ENCODE measurements at regions not wholly inside any gene's neighbourhood (a gene's known extent, or its start where the extent isn't known, plus 50 kb on each side); places are given as distances from the start of the nearest gene placed in this dataset.

DNA sequence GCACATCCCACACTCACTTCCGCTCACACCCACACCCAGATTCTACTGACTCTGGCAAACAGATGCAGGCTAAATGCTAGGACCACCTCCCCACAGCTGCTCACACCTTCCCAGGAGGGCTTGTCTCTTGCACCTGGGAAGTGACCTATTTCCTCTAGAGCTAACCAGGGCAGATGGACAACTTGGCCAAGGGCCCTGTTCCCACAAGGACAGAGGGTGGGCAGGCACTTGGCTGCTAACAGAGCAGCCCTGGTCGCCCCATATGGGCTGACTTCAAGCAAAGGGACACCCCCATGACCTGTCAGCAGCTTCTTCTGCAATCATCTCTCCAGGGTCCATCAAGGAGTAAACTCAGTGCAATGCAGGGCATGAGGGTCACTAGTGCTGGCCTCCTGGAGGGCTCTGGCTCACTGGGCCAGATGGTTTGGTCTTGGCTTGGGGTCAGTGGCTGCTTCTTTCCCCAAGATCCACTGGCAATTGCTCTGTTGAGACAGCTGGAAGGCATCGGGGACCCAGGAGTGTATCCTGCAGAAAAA lies 641.5 kb downstream of the PLPP3 start:
- TF ChIP-seq POLR2AphosphoS5 (IDR thresholded peaks at IDR 0.05) (no peak), POLR2A (IDR thresholded peaks at IDR 0.05) (no peak)
